Hepatocyte (in vitro differentiated cells): ENCODE measurements at regions not wholly inside any gene's neighbourhood (a gene's known extent, or its start where the extent isn't known, plus 50 kb on each side); places are given as distances from the start of the nearest gene placed in this dataset.

Experiments
- CTCF ChIP-seq: fragments of 200-600 bp; sonication (generic); IDR thresholded peaks from 2 replicates; pipeline ENCODE4 v1.5.1; 2016; ENCODE audit warnings: antibody characterized with exemption, mild to moderate bottlenecking; ENCODE audit not compliant: poor library complexity
- EZH2 ChIP-seq: fragments of 200-600 bp; sonication (generic); IDR thresholded peaks from 2 replicates; pipeline ENCODE4 v1.6.1; 2016; ENCODE audit warnings: antibody characterized with exemption, mild to moderate bottlenecking, borderline replicate concordance
- EZH2phosphoT487 ChIP-seq: fragments of 200-600 bp; sonication (generic); IDR thresholded peaks from one replicate; pipeline ENCODE4 v1.6.1; 2018; ENCODE audit warnings: antibody characterized with exemption, mild to moderate bottlenecking, low read depth, moderate library complexity; ENCODE audit not compliant: unreplicated experiment, severe bottlenecking

- TF ChIP-seq CTCF, result no peak
- TF ChIP-seq EZH2phosphoT487, result no peak
- TF ChIP-seq EZH2, result no peak
These were observed 820.7 kb upstream of the FBXO33 start for GRCh38 chr14:40252817-40253447.
